Endothelial cell (in vitro differentiated cells): ENCODE measurements at regions not wholly inside any gene's neighbourhood (a gene's known extent, or its start where the extent isn't known, plus 50 kb on each side); places are given as distances from the start of the nearest gene placed in this dataset.

ENCODE experiments used
- DNase-seq: peaks from one replicate; pipeline ENCODE4 v3.0.0; 2021; ENCODE audit warnings: low spot score
- H3K27ac Mint-ChIP-seq: one replicate; pipeline ENCODE4 v1.8.0; 2021; ENCODE audit warnings: mixed read lengths, inconsistent platforms; ENCODE audit not compliant: unreplicated experiment
- H3K27me3 Mint-ChIP-seq: one replicate; pipeline ENCODE4 v1.8.0; 2021; ENCODE audit warnings: mild to moderate bottlenecking, moderate library complexity, mixed read lengths, inconsistent platforms; ENCODE audit not compliant: unreplicated experiment
- H3K36me3 Mint-ChIP-seq: one replicate; pipeline ENCODE4 v1.8.0; 2021; ENCODE audit warnings: mild to moderate bottlenecking, low read depth, mixed read lengths, inconsistent platforms; ENCODE audit not compliant: unreplicated experiment
- H3K4me1 Mint-ChIP-seq: one replicate; pipeline ENCODE4 v1.8.0; 2021; ENCODE audit warnings: mild to moderate bottlenecking, mixed read lengths, inconsistent platforms; ENCODE audit not compliant: unreplicated experiment
- H3K4me3 Mint-ChIP-seq: one replicate; pipeline ENCODE4 v1.8.0; 2021; ENCODE audit warnings: mild to moderate bottlenecking, mixed read lengths, inconsistent platforms; ENCODE audit not compliant: unreplicated experiment
- H3K9me3 Mint-ChIP-seq: one replicate; pipeline ENCODE4 v1.8.0; 2021; ENCODE audit warnings: mixed read lengths, inconsistent platforms; ENCODE audit not compliant: unreplicated experiment
- CTCF ChIP-seq: fragments of 200-600 bp; sonication (generic); IDR thresholded peaks from one replicate; pipeline ENCODE4 v1.5.0; 2021; ENCODE audit warnings: antibody characterized with exemption; ENCODE audit not compliant: unreplicated experiment

DNA sequence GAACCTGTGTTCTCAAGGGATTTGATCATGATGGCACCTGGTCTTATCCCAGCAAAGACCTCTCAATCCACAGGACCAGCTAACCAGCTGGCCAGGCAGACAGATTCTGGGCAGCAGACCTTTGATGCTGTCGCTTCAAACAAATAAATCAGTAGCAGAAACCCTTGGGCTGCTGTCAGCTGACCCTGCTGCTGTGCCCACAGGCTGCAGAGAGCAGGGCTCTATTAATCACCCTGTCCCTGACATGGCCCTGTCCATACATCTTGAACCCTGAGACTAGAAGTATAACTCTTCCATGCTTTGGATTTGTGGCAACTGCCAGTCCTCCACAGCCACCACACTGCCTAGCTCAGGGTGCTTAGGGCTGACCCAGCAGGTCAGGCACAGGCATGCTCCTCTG lies 244.1 kb upstream of the PODXL start:
- Mint-ChIP-seq H3K27ac (no peak overlapping the region), H3K36me3 (no peaks in the 10 kb centered on the region), H3K4me1 (peaks cover 5% of the 10 kb centered on the region), H3K4me3 (no peak overlapping the region), H3K27me3 (peaks cover 2% of the 10 kb centered on the region), H3K9me3 (no peaks in the 10 kb centered on the region)
- DNase-seq: no peak
- no peak for TF ChIP-seq CTCF

DNA sequence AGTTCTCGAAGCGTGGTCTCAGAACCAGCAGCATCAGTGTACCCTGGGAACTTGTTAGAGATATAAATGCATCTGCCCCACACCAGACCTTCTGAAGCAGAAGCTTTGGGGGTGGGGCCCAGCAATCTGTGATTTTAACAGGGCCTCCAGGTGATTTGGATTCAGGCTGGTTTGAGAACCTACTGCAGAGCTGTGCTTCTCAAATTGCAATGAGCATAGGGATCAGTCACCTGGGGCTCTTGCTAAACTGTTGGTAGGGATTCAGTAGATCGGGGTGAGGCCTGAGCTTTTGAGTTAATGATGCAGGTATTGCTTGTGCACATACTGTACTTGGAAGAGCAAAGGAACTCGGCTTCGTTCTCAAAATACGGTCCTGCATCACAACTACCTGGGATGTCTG lies 243.6 kb upstream of the PODXL start:
- H3K36me3 Mint-ChIP-seq: no peaks in the 10 kb centered on the region
- H3K4me3 Mint-ChIP-seq: no peak overlapping the region
- H3K9me3 Mint-ChIP-seq: no peaks in the 10 kb centered on the region
- H3K27me3 Mint-ChIP-seq: peaks cover 2% of the 10 kb centered on the region
- H3K27ac Mint-ChIP-seq: no peak overlapping the region
- DNase-seq: no peak
- TF ChIP-seq CTCF: no peak
- H3K4me1 Mint-ChIP-seq: peaks cover 5% of the 10 kb centered on the region

GRCh38 chr7:131797841-131798240 lies 241.4 kb upstream of the PODXL start:
- no peak for DNase-seq
- no peaks in the 10 kb centered on the region for H3K36me3 Mint-ChIP-seq
- no peak overlapping the region for H3K4me3 Mint-ChIP-seq
- peaks cover 5% of the 10 kb centered on the region for H3K4me1 Mint-ChIP-seq
- TF ChIP-seq CTCF: no peak
- H3K9me3 Mint-ChIP-seq: no peaks in the 10 kb centered on the region
- H3K27me3 Mint-ChIP-seq: peaks cover 2% of the 10 kb centered on the region
- no peak overlapping the region for H3K27ac Mint-ChIP-seq

- no peak overlapping the region for H3K4me3 Mint-ChIP-seq
- peaks cover 5% of the 10 kb centered on the region for H3K4me1 Mint-ChIP-seq
- DNase-seq: no peak
- H3K36me3 Mint-ChIP-seq: no peaks in the 10 kb centered on the region
- no peaks in the 10 kb centered on the region for H3K9me3 Mint-ChIP-seq
- H3K27me3 Mint-ChIP-seq: peaks cover 4% of the 10 kb centered on the region
- no peak overlapping the region for H3K27ac Mint-ChIP-seq
- TF ChIP-seq CTCF: no peak
Observed at GRCh38 chr7:131795400-131795799, 239.0 kb upstream of the PODXL start.

DNA sequence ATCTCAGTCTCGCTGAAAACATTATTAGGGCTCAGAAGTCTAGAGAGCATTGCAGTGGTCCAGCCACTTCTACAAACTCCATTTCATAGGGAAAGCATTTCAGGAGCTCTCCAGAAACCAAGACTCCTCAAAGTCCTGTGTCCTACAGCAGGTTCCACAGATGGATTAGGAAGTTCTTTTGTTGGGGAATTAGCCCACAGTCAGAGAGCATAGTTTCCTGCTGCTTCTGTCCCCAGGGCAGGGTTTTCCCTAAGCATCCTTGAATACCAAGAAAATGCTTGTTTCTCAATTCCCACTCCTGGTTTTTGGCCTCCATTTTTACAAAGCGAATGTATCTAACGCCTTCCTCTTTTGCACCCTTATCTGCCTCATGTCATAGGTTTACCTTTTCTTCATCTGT lies 235.9 kb upstream of the PODXL start:
- TF ChIP-seq CTCF: no peak

More for the DNA sequence above, 235.9 kb upstream of the PODXL start:
- H3K4me1 Mint-ChIP-seq: no peaks in the 10 kb centered on the region
- H3K27me3 Mint-ChIP-seq: peaks cover 3% of the 10 kb centered on the region
- H3K27ac Mint-ChIP-seq: no peak overlapping the region
- no peaks in the 10 kb centered on the region for H3K36me3 Mint-ChIP-seq
- no peak for DNase-seq
- no peak overlapping the region for H3K4me3 Mint-ChIP-seq
- no peaks in the 10 kb centered on the region for H3K9me3 Mint-ChIP-seq
